Ecto neural progenitor cell (in vitro differentiated cells): ENCODE measurements at regions not wholly inside any gene's neighbourhood (a gene's known extent, or its start where the extent isn't known, plus 50 kb on each side); places are given as distances from the start of the nearest gene placed in this dataset.
A peak's percentile ranks its signal among the peaks of the same experiment; 100 is the strongest.

Source experiments
- DNase-seq: peaks from one replicate; pipeline ENCODE4 v3.0.0-alpha.2; 2018; ENCODE audit warnings: low spot score

GRCh38 chr4:180057891-180058671, 2185.1 kb upstream of the TENM3 start:
- peak; percentile 71 for DNase-seq

- DNase-seq, result peak; percentile 75
Measured at GRCh38 chr4:180058691-180059215, 2184.4 kb upstream of the TENM3 start.

- DNase-seq, result peak; percentile 71
Measured at GRCh38 chr4:180059216-180059881, 2183.9 kb upstream of the TENM3 start.

GRCh38 chr4:180060159-180060889, 2182.9 kb upstream of the TENM3 start:
- DNase-seq, result no peak

- no peak for DNase-seq
Measured at GRCh38 chr4:180081072-180081471, 2162.1 kb upstream of the TENM3 start.

GRCh38 chr4:180084561-180084960, 2158.6 kb upstream of the TENM3 start:
- DNase-seq, result no peak

GRCh38 chr4:180086480-180087190, 2156.6 kb upstream of the TENM3 start:
- no peak for DNase-seq

- DNase-seq, result no peak
Measured at GRCh38 chr4:180098586-180098985, 2144.6 kb upstream of the TENM3 start.

- DNase-seq, result no peak
Measured at GRCh38 chr4:180099957-180100356, 2143.2 kb upstream of the TENM3 start.

- DNase-seq, result no peak
Measured at GRCh38 chr4:180100433-180101344, 2142.5 kb upstream of the TENM3 start.

GRCh38 chr4:180101348-180102083, 2141.7 kb upstream of the TENM3 start:
- DNase-seq, result no peak

GRCh38 chr4:180103794-180104193, 2139.4 kb upstream of the TENM3 start:
- DNase-seq, result no peak

- DNase-seq, result no peak
Measured at GRCh38 chr4:180105362-180105761, 2137.8 kb upstream of the TENM3 start.

GRCh38 chr4:180106122-180106521, 2137.1 kb upstream of the TENM3 start:
- no peak for DNase-seq

GRCh38 chr4:180106997-180107396, 2136.2 kb upstream of the TENM3 start:
- DNase-seq, result no peak

- no peak for DNase-seq
Measured at GRCh38 chr4:180116840-180117239, 2126.4 kb upstream of the TENM3 start.

- no peak for DNase-seq
Measured at GRCh38 chr4:180120068-180120467, 2123.1 kb upstream of the TENM3 start.

- DNase-seq, result no peak
Measured at GRCh38 chr4:180134091-180134866, 2108.9 kb upstream of the TENM3 start.

- no peak for DNase-seq
Measured at GRCh38 chr4:180141734-180142133, 2101.5 kb upstream of the TENM3 start.
